ENCODE measurements at regions not wholly inside any gene's neighbourhood (a gene's known extent, or its start where the extent isn't known, plus 50 kb on each side); places are given as distances from the start of the nearest gene placed in this dataset.

- H3K9me2 ChIP-seq (replicated peaks; ENCODE audit: low read length) = no peaks in the 10 kb centered on the region
- H3K36me3 ChIP-seq (ENCODE audit: low read depth, low read length) = no peaks in the 10 kb centered on the region
- TF ChIP-seq EZH2phosphoT487 (IDR thresholded peaks at IDR 0.05; ENCODE audit: borderline replicate concordance, low read length) (no peak), EZH2 (IDR thresholded peaks at IDR 0.05; ENCODE audit: low read length, unreplicated experiment) (no peak), CTCF (conservative IDR thresholded peaks at IDR 0.05; ENCODE audit: low read depth, low read length) (no peak)
- no peak overlapping the region for H3K4me2 ChIP-seq (ENCODE audit: low read length)
- POLR2A ChIA-PET (ENCODE audit: unreplicated experiment) = no interaction called here
- intact Hi-C loops (cut with micrococcal nuclease) = no loop called here
- H3K9me3 ChIP-seq (ENCODE audit: low read length) = no peaks in the 10 kb centered on the region
- BruUV-seq (replicated peaks) = no TSS peak
- no peaks in the 10 kb centered on the region for H3K79me2 ChIP-seq (ENCODE audit: low read length)
- CTCF ChIA-PET = no interaction called here
- no peak overlapping the region for H2AFZ ChIP-seq (ENCODE audit: low read length)
- ATAC-seq (no peak), DNase-seq (no peak)
- no peaks in the 10 kb centered on the region for H3K4me1 ChIP-seq (ENCODE audit: insufficient read depth, low read length)
- no peak overlapping the region for H3K27ac ChIP-seq (ENCODE audit: low read length)
- H3K9ac ChIP-seq (ENCODE audit: low read length) = no peak overlapping the region
- no peaks in the 10 kb centered on the region for H4K20me1 ChIP-seq (ENCODE audit: low read length)
- H3F3A ChIP-seq (ENCODE audit: low read length, unreplicated experiment) = no peaks in the 10 kb centered on the region
- H3K4me3 ChIP-seq (ENCODE audit: low read length) = no peak overlapping the region
- H3K27me3 ChIP-seq (ENCODE audit: low read length) = no peaks in the 10 kb centered on the region
These were observed 556.0 kb downstream of the CDH8 start for GRCh38 chr16:61480250-61480649.

DNA sequence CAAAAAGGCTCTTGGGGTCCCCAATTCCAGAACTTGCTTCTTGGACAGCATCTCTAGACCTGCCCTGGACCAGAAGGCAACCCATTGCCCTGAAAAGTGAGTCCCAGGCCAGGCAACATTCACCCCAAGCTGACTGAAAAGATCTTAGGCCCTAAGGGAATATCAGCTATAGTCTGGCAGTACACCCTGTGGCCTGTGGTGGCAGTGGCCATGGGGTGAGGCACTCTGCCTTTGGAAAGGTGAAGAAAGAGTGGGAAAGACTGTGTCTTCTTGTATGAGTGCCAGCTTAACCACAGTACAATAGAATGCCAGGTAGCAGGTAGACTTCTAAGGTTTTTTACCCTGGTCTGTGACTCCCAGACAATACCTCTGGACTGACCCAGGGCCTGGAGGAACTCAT lies 564.5 kb downstream of the CDH8 start:
- ChIA-PET POLR2A (ENCODE audit: unreplicated experiment) (no interaction called here), CTCF (no interaction called here)
- H3K4me2 ChIP-seq (ENCODE audit: low read length) = no peak overlapping the region
- no TSS peak for BruUV-seq (replicated peaks)
- H3F3A ChIP-seq (ENCODE audit: low read length, unreplicated experiment) = no peaks in the 10 kb centered on the region
- no peak for ATAC-seq
- DNase-seq = no peak
- no peak overlapping the region for H3K9ac ChIP-seq (ENCODE audit: low read length)
- H3K27me3 ChIP-seq (ENCODE audit: low read length) = no peaks in the 10 kb centered on the region
- H3K4me1 ChIP-seq (ENCODE audit: insufficient read depth, low read length) = no peaks in the 10 kb centered on the region
- intact Hi-C loops (cut with micrococcal nuclease) = no loop called here
- no peaks in the 10 kb centered on the region for H4K20me1 ChIP-seq (ENCODE audit: low read length)
- H3K36me3 ChIP-seq (ENCODE audit: low read depth, low read length) = no peaks in the 10 kb centered on the region
- no peaks in the 10 kb centered on the region for H3K9me3 ChIP-seq (ENCODE audit: low read length)
- no peaks in the 10 kb centered on the region for H3K9me2 ChIP-seq (replicated peaks; ENCODE audit: low read length)
- no peaks in the 10 kb centered on the region for H3K79me2 ChIP-seq (ENCODE audit: low read length)
- H3K4me3 ChIP-seq (ENCODE audit: low read length) = no peak overlapping the region
- no peak overlapping the region for H2AFZ ChIP-seq (ENCODE audit: low read length)
- TF ChIP-seq EZH2phosphoT487 (IDR thresholded peaks at IDR 0.05; ENCODE audit: borderline replicate concordance, low read length) (no peak), CTCF (conservative IDR thresholded peaks at IDR 0.05; ENCODE audit: low read depth, low read length) (no peak), EZH2 (IDR thresholded peaks at IDR 0.05; ENCODE audit: low read length, unreplicated experiment) (no peak)
- no peak overlapping the region for H3K27ac ChIP-seq (ENCODE audit: low read length)

GRCh38 chr16:61471023-61471422 lies 565.2 kb downstream of the CDH8 start:
- no peak for TF ChIP-seq CTCF (conservative IDR thresholded peaks at IDR 0.05; ENCODE audit: low read depth, low read length)
- TF ChIP-seq EZH2 (IDR thresholded peaks at IDR 0.05; ENCODE audit: low read length, unreplicated experiment) = no peak
- no peak for TF ChIP-seq EZH2phosphoT487 (IDR thresholded peaks at IDR 0.05; ENCODE audit: borderline replicate concordance, low read length)
- Histone ChIP-seq H3K79me2 (ENCODE audit: low read length) (no peaks in the 10 kb centered on the region), H3K9ac (ENCODE audit: low read length) (no peak overlapping the region), H3K4me3 (ENCODE audit: low read length) (no peak overlapping the region), H3K36me3 (ENCODE audit: low read depth, low read length) (no peaks in the 10 kb centered on the region), H3K4me1 (ENCODE audit: insufficient read depth, low read length) (no peaks in the 10 kb centered on the region), H3K9me3 (ENCODE audit: low read length) (no peaks in the 10 kb centered on the region), H3K27me3 (ENCODE audit: low read length) (no peaks in the 10 kb centered on the region), H3K4me2 (ENCODE audit: low read length) (no peak overlapping the region), H2AFZ (ENCODE audit: low read length) (no peak overlapping the region), H3K9me2 (replicated peaks; ENCODE audit: low read length) (no peaks in the 10 kb centered on the region), H4K20me1 (ENCODE audit: low read length) (no peaks in the 10 kb centered on the region), H3F3A (ENCODE audit: low read length, unreplicated experiment) (no peaks in the 10 kb centered on the region), H3K27ac (ENCODE audit: low read length) (no peak overlapping the region)
- intact Hi-C loops (cut with micrococcal nuclease) = no loop called here
- POLR2A ChIA-PET (ENCODE audit: unreplicated experiment) = no interaction called here
- CTCF ChIA-PET = no interaction called here
- ATAC-seq = no peak
- DNase-seq = no peak
- no TSS peak for BruUV-seq (replicated peaks)

Measured in PC-3 (cell line).